ENCODE measurements at regions not wholly inside any gene's neighbourhood (a gene's known extent, or its start where the extent isn't known, plus 50 kb on each side); places are given as distances from the start of the nearest gene placed in this dataset.
"Not testable (repeated sequence)": the region's sequence is repeated elsewhere in the genome, so short reads cannot be mapped to it uniquely, and the experiment has no call there.

DNA sequence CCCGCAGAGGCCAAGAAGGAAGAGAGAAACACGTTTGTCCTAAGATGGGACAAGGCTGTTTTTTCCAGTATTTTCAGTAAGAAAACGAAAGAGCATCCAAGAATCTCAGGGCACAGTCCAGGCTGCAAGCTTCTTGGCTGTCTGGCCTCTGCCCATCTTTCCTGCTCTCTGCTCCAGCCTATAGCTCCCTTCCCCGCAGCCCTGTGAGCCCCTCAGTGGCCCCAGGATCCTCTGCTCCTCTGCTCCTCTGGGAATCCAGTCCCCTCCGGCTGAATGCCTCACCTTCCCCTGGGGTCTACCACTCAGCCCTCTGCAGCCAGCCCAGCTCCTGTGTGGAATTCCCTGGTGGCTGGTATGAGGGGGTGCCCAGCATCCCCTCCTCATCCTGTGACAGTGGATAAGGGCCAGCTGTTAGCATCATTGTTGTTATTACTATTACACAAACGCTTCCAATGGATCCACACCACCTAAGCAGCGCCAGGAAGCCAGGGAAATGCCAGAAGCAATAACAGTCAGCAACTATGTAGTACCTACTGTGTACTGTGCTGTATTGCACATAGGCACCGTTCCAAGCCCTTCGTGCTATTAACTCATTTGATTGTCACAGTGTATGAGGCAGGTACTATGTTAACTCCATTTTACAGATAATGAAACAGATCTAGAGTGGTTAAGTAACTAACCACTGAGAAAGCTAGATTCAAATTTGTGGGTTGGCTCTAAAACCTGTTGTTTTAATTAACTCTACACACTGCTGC, 60.3 kb upstream of the PTPN1 start:
- Mint-ChIP-seq H3K27ac (no peak overlapping the region), H3K36me3 (ENCODE audit: insufficient read depth) (no peaks in the 10 kb centered on the region), H3K4me3 (ENCODE audit: low read depth) (no peak overlapping the region), H3K27me3 (peaks cover 47% of the 10 kb centered on the region), H3K4me1 (ENCODE audit: low read depth) (peaks cover 17% of the 10 kb centered on the region), H3K9me3 (ENCODE audit: low read depth) (no peaks in the 10 kb centered on the region)
- DNase-seq (ENCODE audit: low spot score, unreplicated experiment) = no peak
- no peak for TF ChIP-seq CTCF (IDR thresholded peaks at IDR 0.05; ENCODE audit: unreplicated experiment)

DNA sequence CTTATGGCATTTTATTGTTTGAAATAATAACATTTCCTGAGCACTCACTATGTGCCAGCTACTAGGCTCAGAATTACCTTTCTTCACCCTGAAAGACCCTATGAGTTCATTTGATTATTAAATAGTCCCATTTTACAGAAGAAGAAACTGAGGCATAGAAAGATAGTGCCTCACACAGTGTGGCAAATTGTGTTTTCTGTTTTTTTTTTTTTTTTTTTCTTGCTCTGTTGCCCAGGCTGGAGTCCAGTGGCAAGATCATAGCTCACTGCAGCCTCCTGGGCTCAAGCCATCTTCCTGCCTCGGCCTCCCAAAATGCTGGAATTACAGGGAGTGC, 59.7 kb upstream of the PTPN1 start:
- Mint-ChIP-seq H3K27ac (no peak overlapping the region), H3K4me1 (ENCODE audit: low read depth) (peaks cover 16% of the 10 kb centered on the region), H3K9me3 (ENCODE audit: low read depth) (no peaks in the 10 kb centered on the region), H3K4me3 (ENCODE audit: low read depth) (no peak overlapping the region), H3K36me3 (ENCODE audit: insufficient read depth) (no peaks in the 10 kb centered on the region), H3K27me3 (peaks cover 48% of the 10 kb centered on the region)
- DNase-seq (ENCODE audit: low spot score, unreplicated experiment) = no peak
- TF ChIP-seq CTCF (IDR thresholded peaks at IDR 0.05; ENCODE audit: unreplicated experiment) = no peak

- Mint-ChIP-seq H3K4me1 (ENCODE audit: low read depth) (peaks cover 21% of the 10 kb centered on the region), H3K4me3 (ENCODE audit: low read depth) (no peak overlapping the region), H3K9me3 (ENCODE audit: low read depth) (no peaks in the 10 kb centered on the region), H3K36me3 (ENCODE audit: insufficient read depth) (no peaks in the 10 kb centered on the region), H3K27ac (no peak overlapping the region), H3K27me3 (peaks cover 48% of the 10 kb centered on the region)
- no peak for DNase-seq (ENCODE audit: low spot score, unreplicated experiment)
- TF ChIP-seq CTCF (IDR thresholded peaks at IDR 0.05; ENCODE audit: unreplicated experiment) = no peak
Observed at GRCh38 chr20:50450881-50451752, 59.1 kb upstream of the PTPN1 start.

GRCh38 chr20:50451792-50452425, 58.3 kb upstream of the PTPN1 start:
- H3K36me3 Mint-ChIP-seq (ENCODE audit: insufficient read depth); H3K27ac Mint-ChIP-seq; DNase-seq (ENCODE audit: low spot score, unreplicated experiment); H3K9me3 Mint-ChIP-seq (ENCODE audit: low read depth); H3K4me3 Mint-ChIP-seq (ENCODE audit: low read depth): not testable (repeated sequence)
- H3K27me3 Mint-ChIP-seq = peaks cover 48% of the 10 kb centered on the region
- H3K4me1 Mint-ChIP-seq (ENCODE audit: low read depth) = peaks cover 17% of the 10 kb centered on the region

- Mint-ChIP-seq H3K4me1 (ENCODE audit: low read depth) (peaks cover 18% of the 10 kb centered on the region), H3K27ac (no peak overlapping the region), H3K36me3 (ENCODE audit: insufficient read depth) (no peaks in the 10 kb centered on the region), H3K4me3 (ENCODE audit: low read depth) (no peak overlapping the region), H3K9me3 (ENCODE audit: low read depth) (no peaks in the 10 kb centered on the region), H3K27me3 (peaks cover 48% of the 10 kb centered on the region)
- DNase-seq (ENCODE audit: low spot score, unreplicated experiment) = no peak
- no peak for TF ChIP-seq CTCF (IDR thresholded peaks at IDR 0.05; ENCODE audit: unreplicated experiment)
Observed at GRCh38 chr20:50453533-50454244, 56.5 kb upstream of the PTPN1 start.

DNA sequence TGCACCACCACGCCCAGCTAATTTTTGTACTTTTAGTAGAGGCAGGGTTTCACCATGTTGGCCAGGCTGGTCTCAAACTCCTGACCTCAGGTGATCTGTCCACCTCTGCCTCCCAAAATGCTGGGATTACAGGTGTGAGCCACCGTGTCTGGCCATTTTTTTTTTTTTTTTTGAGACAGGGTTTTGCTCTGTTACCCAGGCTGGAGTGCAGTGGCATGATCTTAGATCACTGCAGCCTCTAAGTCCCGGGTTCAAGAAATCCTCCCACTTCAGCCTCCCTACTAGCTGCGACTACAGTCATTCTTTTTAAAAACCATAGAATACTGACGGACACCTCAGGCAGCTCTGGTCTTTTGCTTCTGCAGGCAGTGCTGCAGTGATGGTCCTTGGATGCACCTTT, 54.9 kb upstream of the PTPN1 start:
- H3K4me3 Mint-ChIP-seq (ENCODE audit: low read depth); H3K36me3 Mint-ChIP-seq (ENCODE audit: insufficient read depth); H3K9me3 Mint-ChIP-seq (ENCODE audit: low read depth); H3K27ac Mint-ChIP-seq; DNase-seq (ENCODE audit: low spot score, unreplicated experiment): not testable (repeated sequence)
- H3K27me3 Mint-ChIP-seq = peaks cover 35% of the 10 kb centered on the region
- peaks cover 18% of the 10 kb centered on the region for H3K4me1 Mint-ChIP-seq (ENCODE audit: low read depth)

Data from progenitor cell of endocrine pancreas (in vitro differentiated cells).